PFSK-1 (cell line): ENCODE measurements at regions not wholly inside any gene's neighbourhood (a gene's known extent, or its start where the extent isn't known, plus 50 kb on each side); places are given as distances from the start of the nearest gene placed in this dataset.

Experiments used
- FOXP2 ChIP-seq: optimal IDR thresholded peaks from 2 replicates; pipeline ENCODE3; 2011; ENCODE audit warnings: borderline replicate concordance, control low read depth, inconsistent platforms; ENCODE audit not compliant: insufficient read depth; ENCODE audit errors: extremely low read length, extremely low read depth
- POLR2AphosphoS5 ChIP-seq: IDR thresholded peaks from 2 replicates; pipeline ENCODE4 v1.6.1; 2012; ENCODE audit warnings: low read depth, mild to moderate bottlenecking, control low read depth, low read length, moderate library complexity
- SIN3A ChIP-seq: IDR thresholded peaks from 2 replicates; pipeline ENCODE4 v1.6.1; 2012; ENCODE audit warnings: mild to moderate bottlenecking, low read length, moderate library complexity, borderline replicate concordance; ENCODE audit not compliant: insufficient read depth
- TAF1 ChIP-seq: IDR thresholded peaks from 2 replicates; pipeline ENCODE4 v1.6.1; 2012; ENCODE audit warnings: low read length, control low read depth, borderline replicate concordance; ENCODE audit not compliant: insufficient read depth
- TF ChIP-seq, protein P1 (sequence below), 2 experiments: IDR thresholded peaks; 2 replicates each; pipeline versions ENCODE4 v1.6.1 to v1.8.0; 2011 to 2012; ENCODE audit warnings: low read depth in 2 of 2, low read length in 2 of 2, control low read depth in 1 of 2, inconsistent platforms in 1 of 2, mild to moderate bottlenecking in 1 of 2, moderate library complexity in 1 of 2; ENCODE audit not compliant: insufficient read depth in 1 of 2

DNA sequence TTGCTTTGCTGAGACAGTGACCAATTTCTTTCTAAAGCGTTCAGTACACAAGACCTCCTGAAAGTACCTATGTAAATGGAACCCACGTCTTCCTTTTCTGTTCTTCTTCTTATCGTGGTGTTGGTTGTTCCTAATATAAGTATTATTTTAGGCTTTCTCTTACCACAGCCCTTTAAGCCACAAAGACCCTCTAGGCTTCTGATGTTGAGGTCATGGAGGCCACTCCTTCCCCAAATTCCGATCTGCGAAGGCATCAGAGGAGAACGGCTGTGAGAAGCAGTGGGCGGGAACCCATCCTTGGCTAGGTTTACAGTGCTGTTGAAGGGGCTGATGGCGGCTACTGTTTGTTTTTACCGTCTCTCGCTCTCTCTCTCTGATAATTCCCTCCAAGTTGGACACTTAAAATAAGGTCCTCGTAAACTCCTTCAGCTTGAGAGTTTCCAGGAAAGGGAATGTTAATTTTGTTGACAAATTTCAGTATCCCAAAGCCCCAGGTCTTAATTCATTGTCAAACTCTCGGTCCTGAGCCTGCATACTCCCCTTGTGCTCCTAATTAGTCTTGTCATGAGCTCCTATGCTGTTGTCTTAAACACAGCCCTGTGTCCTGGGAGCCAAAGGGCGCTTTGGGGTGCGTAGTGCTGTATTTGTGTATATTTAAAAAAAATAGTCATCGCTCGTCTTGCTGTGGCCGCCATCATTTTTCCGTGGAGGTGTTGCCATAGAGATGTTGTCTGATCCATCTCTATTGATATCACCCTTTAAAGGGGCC is 178.8 kb downstream of the OPA1 start:
- no peak for TF ChIP-seq SIN3A
- TF ChIP-seq, protein P1, sequence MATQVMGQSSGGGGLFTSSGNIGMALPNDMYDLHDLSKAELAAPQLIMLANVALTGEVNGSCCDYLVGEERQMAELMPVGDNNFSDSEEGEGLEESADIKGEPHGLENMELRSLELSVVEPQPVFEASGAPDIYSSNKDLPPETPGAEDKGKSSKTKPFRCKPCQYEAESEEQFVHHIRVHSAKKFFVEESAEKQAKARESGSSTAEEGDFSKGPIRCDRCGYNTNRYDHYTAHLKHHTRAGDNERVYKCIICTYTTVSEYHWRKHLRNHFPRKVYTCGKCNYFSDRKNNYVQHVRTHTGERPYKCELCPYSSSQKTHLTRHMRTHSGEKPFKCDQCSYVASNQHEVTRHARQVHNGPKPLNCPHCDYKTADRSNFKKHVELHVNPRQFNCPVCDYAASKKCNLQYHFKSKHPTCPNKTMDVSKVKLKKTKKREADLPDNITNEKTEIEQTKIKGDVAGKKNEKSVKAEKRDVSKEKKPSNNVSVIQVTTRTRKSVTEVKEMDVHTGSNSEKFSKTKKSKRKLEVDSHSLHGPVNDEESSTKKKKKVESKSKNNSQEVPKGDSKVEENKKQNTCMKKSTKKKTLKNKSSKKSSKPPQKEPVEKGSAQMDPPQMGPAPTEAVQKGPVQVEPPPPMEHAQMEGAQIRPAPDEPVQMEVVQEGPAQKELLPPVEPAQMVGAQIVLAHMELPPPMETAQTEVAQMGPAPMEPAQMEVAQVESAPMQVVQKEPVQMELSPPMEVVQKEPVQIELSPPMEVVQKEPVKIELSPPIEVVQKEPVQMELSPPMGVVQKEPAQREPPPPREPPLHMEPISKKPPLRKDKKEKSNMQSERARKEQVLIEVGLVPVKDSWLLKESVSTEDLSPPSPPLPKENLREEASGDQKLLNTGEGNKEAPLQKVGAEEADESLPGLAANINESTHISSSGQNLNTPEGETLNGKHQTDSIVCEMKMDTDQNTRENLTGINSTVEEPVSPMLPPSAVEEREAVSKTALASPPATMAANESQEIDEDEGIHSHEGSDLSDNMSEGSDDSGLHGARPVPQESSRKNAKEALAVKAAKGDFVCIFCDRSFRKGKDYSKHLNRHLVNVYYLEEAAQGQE (IDR thresholded peaks at IDR 0.05; ENCODE audit: insufficient read depth in 1 of 2, low read depth in 2 of 2, low read length in 2 of 2) = no peak
- TF ChIP-seq POLR2AphosphoS5 = no peak
- TF ChIP-seq FOXP2 = no peak
- TF ChIP-seq TAF1 = no peak

DNA sequence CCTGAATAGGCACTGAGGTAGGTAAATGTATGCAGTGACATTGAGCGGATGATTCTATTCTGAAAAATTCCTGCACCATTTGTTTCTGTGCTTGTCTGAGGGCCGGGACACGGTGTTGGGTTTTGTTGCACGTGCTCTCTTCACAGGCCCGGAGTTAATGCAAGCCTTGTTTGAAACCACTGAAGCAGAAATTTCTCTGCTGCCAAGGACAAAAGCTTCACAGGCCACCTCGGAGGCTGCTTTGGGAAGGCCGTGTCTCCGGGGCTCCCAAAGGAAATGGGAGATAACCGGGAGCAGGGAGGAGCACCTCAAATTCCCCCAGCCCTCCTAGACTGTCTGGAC is 179.4 kb downstream of the OPA1 start:
- TF ChIP-seq, protein P1 (IDR thresholded peaks at IDR 0.05; ENCODE audit: insufficient read depth in 1 of 2, low read depth in 2 of 2, low read length in 2 of 2) = no peak
- TF ChIP-seq TAF1 = no peak
- no peak for TF ChIP-seq POLR2AphosphoS5
- TF ChIP-seq SIN3A = no peak
- no peak for TF ChIP-seq FOXP2

DNA sequence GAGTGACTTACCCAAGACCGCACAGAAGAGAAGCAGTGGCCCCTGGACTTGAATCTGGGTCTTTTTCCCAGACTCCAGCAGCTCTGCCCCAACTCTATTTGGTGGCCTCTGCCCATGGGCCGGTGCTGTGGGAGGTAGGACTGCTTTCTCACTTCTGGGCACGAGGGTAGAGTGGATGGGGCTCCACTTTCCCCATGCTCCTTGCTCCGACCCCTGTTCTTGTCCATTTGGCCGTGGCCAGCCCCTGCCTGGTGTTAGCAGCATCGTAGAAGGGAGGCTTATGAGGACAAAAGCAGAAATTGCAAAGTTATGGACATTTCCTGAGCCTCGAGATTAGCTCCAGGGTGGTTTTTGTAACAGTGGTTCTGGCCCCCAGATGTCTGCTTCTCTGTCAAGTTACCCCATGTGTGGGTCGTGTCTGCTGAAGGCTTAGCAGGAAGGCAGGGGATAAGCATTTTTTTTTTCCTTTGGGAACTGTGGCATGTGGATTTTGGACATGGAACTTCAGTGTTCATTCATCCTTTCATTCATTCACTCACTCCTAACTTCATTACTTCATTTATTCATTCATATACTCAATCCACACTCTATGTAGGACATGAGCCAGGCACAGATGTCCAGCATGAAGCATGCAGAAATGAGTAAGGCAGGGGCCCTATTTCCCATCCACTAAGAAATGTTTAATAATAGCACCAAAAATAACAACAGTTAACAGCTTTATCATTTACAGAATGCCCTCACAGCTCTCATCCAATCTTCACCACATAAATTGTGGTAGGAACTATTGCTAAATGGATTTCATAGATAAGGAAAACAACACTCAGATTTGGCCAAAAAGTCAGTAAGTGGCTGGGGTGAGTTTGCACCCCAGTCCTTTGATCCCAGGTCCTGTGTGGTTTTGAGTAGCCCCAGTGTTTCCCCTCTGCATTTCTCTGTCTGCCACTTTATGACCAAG is 180.5 kb downstream of the OPA1 start:
- TF ChIP-seq FOXP2 (no peak), SIN3A (no peak), POLR2AphosphoS5 (no peak), TAF1 (no peak)
- TF ChIP-seq, protein P1 (IDR thresholded peaks at IDR 0.05; ENCODE audit: insufficient read depth in 1 of 2, low read depth in 2 of 2, low read length in 2 of 2) = no peak

DNA sequence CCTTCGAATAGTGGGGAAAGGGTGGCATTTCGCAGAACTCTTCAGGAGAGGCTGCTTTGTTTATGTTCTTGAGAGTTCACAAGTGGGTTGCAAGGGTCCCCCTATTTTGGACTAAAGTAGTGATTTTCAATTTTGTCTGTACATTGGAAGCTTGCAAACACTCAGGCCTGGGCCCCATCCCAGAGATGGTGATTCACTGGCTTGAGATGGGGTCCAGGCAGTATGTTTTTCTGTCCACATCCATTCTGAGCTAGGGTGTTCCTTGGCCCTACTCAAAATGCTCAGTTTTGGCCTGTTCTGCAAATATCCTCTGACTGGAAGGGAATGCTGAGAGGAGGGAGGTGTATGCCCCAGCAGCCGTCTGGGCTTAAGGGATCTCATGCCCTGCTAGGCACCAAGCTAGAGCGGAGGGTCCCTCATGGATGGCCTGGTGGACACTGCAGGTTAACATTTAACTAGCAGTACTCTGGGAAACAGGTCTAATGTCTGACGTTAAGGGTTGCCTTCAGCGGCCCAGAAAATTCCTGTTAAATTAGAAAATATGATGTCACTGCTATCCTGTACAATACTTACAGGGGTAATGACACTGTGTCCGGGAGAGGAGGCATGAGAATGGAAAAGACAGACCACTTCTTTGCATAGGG is 181.4 kb downstream of the OPA1 start:
- no peak for TF ChIP-seq TAF1
- TF ChIP-seq, protein P1 (IDR thresholded peaks at IDR 0.05; ENCODE audit: insufficient read depth in 1 of 2, low read depth in 2 of 2, low read length in 2 of 2) = no peak
- TF ChIP-seq SIN3A = no peak
- TF ChIP-seq FOXP2 = no peak
- no peak for TF ChIP-seq POLR2AphosphoS5
